ENCODE measurements at regions not wholly inside any gene's neighbourhood (a gene's known extent, or its start where the extent isn't known, plus 50 kb on each side); places are given as distances from the start of the nearest gene placed in this dataset.

DNA sequence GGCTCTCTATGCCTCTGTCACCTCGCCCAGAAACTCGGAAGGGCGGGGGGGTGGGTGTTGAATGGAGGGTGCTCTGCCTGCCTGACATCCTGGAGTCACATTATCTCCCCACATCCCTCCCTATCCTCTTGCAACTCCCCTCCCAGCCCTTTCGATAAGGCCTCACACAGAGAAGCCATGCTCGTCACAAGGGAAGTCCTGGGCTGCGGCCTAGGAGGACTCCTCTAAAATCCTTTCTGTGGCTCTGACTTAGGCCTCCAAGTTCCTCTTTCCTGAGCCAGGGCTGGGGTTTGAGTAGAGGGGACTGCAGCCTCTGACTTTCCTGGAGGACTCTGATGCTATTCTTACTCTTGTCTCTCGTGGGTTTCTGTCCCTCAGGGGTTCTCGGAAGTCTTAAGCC is 75.0 kb upstream of the PKDCC start:
- Histone ChIP-seq H3K9me2 (ENCODE audit: insufficient read depth, low read length) (no peaks in the 10 kb centered on the region), H3K36me3 (ENCODE audit: insufficient read depth, low read length) (no peaks in the 10 kb centered on the region), H3K4me3 (ENCODE audit: low read depth, low read length, poor library complexity, severe bottlenecking) (no peak overlapping the region), H3K9me3 (ENCODE audit: low read length) (no peaks in the 10 kb centered on the region), H3K4me2 (ENCODE audit: low read length) (no peak overlapping the region), H2AFZ (ENCODE audit: low read length) (no peak overlapping the region), H3K27ac (ENCODE audit: low read depth, low read length, poor library complexity, severe bottlenecking) (no peak overlapping the region), H3K79me2 (ENCODE audit: insufficient read depth, low read depth, low read length) (no peaks in the 10 kb centered on the region), H3K4me1 (ENCODE audit: insufficient read depth, low read length, poor library complexity, severe bottlenecking) (no peaks in the 10 kb centered on the region), H4K20me1 (ENCODE audit: insufficient read depth, low read length) (no peaks in the 10 kb centered on the region)
- no peak for DNase-seq (ENCODE audit: low spot score)
- POLR2A ChIA-PET, result no interaction called here
- intact Hi-C loops (cut with micrococcal nuclease; ENCODE audit: unreplicated experiment), result no loop called here
- BruUV-seq (replicated peaks), result no TSS peak
- CTCF ChIA-PET (ENCODE audit: unreplicated experiment), result no interaction called here
- no peak for TF ChIP-seq EZH2phosphoT487 (IDR thresholded peaks at IDR 0.05; ENCODE audit: borderline replicate concordance, low read depth, low read length)
- TF ChIP-seq, protein P1, sequence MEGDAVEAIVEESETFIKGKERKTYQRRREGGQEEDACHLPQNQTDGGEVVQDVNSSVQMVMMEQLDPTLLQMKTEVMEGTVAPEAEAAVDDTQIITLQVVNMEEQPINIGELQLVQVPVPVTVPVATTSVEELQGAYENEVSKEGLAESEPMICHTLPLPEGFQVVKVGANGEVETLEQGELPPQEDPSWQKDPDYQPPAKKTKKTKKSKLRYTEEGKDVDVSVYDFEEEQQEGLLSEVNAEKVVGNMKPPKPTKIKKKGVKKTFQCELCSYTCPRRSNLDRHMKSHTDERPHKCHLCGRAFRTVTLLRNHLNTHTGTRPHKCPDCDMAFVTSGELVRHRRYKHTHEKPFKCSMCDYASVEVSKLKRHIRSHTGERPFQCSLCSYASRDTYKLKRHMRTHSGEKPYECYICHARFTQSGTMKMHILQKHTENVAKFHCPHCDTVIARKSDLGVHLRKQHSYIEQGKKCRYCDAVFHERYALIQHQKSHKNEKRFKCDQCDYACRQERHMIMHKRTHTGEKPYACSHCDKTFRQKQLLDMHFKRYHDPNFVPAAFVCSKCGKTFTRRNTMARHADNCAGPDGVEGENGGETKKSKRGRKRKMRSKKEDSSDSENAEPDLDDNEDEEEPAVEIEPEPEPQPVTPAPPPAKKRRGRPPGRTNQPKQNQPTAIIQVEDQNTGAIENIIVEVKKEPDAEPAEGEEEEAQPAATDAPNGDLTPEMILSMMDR (conservative IDR thresholded peaks at IDR 0.05; ENCODE audit: low read length), result no peak

DNA sequence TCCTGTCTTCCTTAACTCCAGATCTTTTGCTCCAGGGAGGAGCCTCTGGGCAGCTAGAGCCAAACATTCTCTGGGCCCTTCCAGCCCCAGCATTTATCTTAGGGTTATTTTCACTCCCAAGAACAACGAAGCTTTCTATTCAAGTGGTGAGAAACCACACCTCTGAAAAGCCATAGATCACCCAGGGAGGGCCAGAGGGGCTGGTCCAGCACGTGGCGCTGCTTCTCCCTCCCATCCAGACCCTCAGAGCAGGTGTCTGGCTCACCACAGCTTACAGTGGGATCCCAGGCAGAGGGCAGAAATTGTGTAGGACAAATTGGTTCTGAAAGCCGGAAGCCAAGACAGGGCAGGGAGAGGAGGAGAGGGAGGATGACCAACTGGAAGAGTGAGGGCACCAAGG is 74.0 kb upstream of the PKDCC start:
- Histone ChIP-seq H3K9me3 (ENCODE audit: low read length) (no peaks in the 10 kb centered on the region), H4K20me1 (ENCODE audit: insufficient read depth, low read length) (no peaks in the 10 kb centered on the region), H3K9me2 (ENCODE audit: insufficient read depth, low read length) (no peaks in the 10 kb centered on the region), H3K27ac (ENCODE audit: low read depth, low read length, poor library complexity, severe bottlenecking) (no peak overlapping the region), H3K36me3 (ENCODE audit: insufficient read depth, low read length) (no peaks in the 10 kb centered on the region), H3K4me2 (ENCODE audit: low read length) (no peak overlapping the region), H3K4me3 (ENCODE audit: low read depth, low read length, poor library complexity, severe bottlenecking) (no peak overlapping the region), H3K4me1 (ENCODE audit: insufficient read depth, low read length, poor library complexity, severe bottlenecking) (no peaks in the 10 kb centered on the region), H3K79me2 (ENCODE audit: insufficient read depth, low read depth, low read length) (no peaks in the 10 kb centered on the region), H2AFZ (ENCODE audit: low read length) (no peak overlapping the region)
- BruUV-seq (replicated peaks), result no TSS peak
- TF ChIP-seq EZH2phosphoT487 (IDR thresholded peaks at IDR 0.05; ENCODE audit: borderline replicate concordance, low read depth, low read length), result no peak
- TF ChIP-seq, protein P1 (conservative IDR thresholded peaks at IDR 0.05; ENCODE audit: low read length), result no peak
- ChIA-PET CTCF (ENCODE audit: unreplicated experiment) (no interaction called here), POLR2A (no interaction called here)
- DNase-seq (ENCODE audit: low spot score), result no peak
- intact Hi-C loops (cut with micrococcal nuclease; ENCODE audit: unreplicated experiment), result no loop called here

DNA sequence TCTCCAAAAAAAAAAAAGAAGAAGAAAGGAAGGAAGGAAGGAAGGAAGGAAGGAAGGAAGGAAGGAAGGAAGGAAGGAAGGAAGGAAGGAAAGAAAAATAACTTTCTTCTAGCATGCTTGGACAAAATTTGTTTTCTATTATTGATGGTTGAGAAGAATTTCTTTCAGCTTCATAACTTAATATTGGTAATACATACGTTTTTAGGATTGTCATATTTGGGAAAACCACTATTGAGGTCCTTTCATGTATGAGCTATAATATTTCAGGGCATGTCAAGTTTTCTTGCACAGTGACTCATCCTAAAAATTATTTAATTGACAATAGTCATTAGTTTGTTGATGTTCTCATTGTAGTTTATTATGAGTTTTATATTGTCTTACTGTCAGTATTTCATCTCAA is 66.4 kb upstream of the PKDCC start:
- H3K4me3 ChIP-seq (ENCODE audit: low read depth, low read length, poor library complexity, severe bottlenecking), result no peak overlapping the region

More for the DNA sequence above, 66.4 kb upstream of the PKDCC start:
- Histone ChIP-seq H2AFZ (ENCODE audit: low read length) (no peak overlapping the region), H3K36me3 (ENCODE audit: insufficient read depth, low read length) (no peaks in the 10 kb centered on the region), H3K79me2 (ENCODE audit: insufficient read depth, low read depth, low read length) (no peaks in the 10 kb centered on the region), H3K4me2 (ENCODE audit: low read length) (no peak overlapping the region), H4K20me1 (ENCODE audit: insufficient read depth, low read length) (no peaks in the 10 kb centered on the region), H3K9me3 (ENCODE audit: low read length) (no peaks in the 10 kb centered on the region), H3K9me2 (ENCODE audit: insufficient read depth, low read length) (no peaks in the 10 kb centered on the region), H3K4me1 (ENCODE audit: insufficient read depth, low read length, poor library complexity, severe bottlenecking) (no peaks in the 10 kb centered on the region), H3K27ac (ENCODE audit: low read depth, low read length, poor library complexity, severe bottlenecking) (no peak overlapping the region)
- BruUV-seq (replicated peaks), result no TSS peak
- intact Hi-C loops (cut with micrococcal nuclease; ENCODE audit: unreplicated experiment), result no loop called here
- ChIA-PET CTCF (ENCODE audit: unreplicated experiment) (no interaction called here), POLR2A (interaction anchor here (0.5 to 0.7 kb wide), 2 partner anchors 52 to 468 kb away, joined by 4 read pairs; no protein-coding TSS in a partner anchor)
- DNase-seq (ENCODE audit: low spot score), result no peak
- TF ChIP-seq EZH2phosphoT487 (IDR thresholded peaks at IDR 0.05; ENCODE audit: borderline replicate concordance, low read depth, low read length), result no peak
- TF ChIP-seq, protein P1 (conservative IDR thresholded peaks at IDR 0.05; ENCODE audit: low read length), result no peak
